GM18499 (cell line): ENCODE measurements at regions not wholly inside any gene's neighbourhood (a gene's known extent, or its start where the extent isn't known, plus 50 kb on each side); places are given as distances from the start of the nearest gene placed in this dataset.

ENCODE experiments used
- ATAC-seq: cut with Tn5 transposase; IDR thresholded peaks from one replicate; pipeline ENCODE4 v1.9.1; 2021; ENCODE audit warnings: moderate number of reproducible peaks; ENCODE audit not compliant: insufficient read depth, unreplicated experiment

GRCh38 chr2:9769171-9770005 is 73.9 kb upstream of the TAF1B start:
- ATAC-seq, result no peak

GRCh38 chr2:9770006-9770307 is 73.3 kb upstream of the TAF1B start:
- ATAC-seq, result no peak

DNA sequence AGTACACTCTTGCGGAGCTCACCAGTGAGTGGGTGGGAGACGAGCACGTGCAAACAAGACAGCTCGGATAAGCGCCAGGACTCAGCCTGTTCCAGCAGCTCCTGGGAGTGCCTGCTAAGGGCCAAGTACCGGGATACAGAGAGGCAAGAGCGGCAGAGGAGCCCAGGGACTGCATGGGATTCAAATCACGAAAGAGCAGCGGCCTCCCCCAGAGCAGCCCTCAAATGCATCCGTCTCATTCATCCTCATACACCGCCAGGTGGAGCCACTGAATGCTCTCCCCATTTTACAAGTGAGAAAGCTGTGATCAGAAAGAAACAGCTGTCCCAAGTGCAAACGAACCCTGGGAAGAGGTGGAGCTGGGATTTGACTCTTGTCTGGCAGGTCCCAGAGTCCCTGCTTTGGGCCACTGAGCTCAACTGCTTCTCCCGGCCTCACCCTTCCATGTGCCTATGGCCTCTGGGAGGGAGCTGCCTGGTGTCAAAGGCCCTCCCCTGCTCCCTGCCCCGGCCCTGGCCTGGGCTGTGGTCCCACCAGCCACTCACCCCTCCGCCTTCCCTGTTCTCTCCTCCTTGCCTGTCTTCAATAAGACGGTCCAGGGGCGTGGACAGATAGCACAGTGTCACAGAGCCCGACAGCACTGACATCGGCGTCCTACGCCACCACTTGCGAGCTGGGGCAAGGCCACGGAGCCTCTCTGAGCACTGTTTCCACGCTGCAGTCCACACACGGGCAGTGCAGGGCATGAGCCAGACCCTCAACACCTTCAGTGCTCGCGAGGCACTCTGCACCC is 72.8 kb upstream of the TAF1B start:
- ATAC-seq, result no peak

DNA sequence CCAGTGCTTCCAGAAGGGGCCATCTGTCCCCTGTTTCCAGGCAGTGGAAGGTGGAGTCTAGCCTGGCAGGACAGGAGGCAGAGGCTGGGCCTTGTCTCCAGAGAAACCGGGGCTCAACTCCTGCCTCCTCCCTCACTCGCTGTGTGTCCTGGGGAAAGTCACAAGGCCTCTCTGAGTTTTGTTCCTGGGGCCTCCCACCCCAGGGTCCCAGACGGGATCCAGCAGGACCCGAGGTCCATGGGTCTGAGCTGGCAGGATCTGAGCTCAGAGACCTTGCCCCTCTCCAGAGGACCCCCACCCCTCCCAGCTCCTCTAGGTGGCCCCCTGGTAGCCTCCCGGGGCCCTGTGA is 72.2 kb upstream of the TAF1B start:
- ATAC-seq, result no peak

DNA sequence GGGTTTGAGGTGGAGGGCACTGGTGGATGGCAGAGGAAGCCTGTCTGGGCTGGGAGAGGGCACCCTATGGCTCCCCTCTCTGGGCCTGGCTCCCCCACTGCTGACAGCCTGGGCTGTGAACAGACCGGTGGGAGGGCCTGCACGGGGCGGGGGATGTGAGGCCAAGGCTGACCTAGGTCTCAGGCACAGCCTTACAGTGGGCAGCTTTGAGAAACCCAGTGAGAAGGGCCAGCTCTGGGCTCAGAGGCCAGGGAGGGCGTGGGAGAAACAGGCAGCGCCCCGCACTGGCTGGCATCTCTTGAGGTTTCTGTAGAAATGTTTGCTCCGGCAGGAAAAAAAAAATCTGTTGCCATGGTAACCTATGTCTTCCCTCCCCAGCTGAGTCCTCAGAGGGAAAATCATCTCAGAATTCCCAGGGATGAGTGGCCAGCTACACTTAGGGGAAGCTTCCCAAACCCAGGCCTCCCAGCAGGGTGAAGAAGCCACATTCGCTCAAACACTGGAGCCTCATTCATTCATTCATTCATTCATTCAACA is 71.7 kb upstream of the TAF1B start:
- ATAC-seq, result no peak

DNA sequence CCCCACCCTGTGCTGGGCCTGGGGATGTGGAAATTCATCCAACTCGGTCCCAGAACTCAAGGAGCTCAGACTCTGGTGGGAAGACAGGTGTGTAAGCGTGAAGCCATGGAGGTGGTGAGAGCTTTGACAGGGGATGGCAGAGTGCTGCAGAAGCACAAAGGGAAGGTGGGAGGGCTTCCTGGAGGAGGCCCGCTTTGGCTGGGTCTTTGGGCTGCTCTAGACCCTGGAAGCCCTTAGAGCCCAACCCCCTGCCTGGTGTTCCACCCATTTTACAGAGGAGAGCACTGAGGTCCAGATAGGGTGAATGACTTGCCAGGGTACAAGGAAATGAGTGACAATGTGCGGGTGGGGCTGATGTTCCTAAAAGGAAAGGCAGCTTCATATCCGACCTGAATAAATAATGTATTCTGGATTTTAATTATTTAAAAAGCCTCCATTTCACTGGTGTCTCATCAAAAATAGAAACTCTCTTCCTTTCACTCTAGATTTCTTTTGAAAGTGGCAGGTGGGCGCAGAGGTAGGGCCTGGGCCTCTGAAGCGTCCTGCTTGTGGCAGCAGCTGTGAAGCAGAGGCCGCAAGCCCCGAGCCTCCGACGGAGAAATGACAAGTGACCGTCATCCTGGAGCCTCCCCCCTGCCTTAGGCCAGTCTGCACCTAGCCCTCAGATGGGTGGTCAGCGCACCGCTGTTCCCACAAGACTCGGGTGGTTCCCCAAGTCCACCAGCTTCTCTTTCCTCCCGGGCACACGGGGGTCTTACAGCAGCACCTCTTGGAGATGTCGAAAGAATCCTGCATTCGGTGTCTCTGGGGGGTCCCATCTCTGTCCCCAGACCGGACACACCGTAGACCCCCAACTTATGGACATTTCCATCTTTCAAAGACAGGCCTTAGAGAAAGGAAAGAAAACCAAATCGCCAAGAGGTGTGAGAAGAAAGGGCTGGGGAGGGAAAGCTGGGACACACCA is 71.0 kb upstream of the TAF1B start:
- ATAC-seq, result no peak

- ATAC-seq, result no peak
Observed at GRCh38 chr2:9772999-9773902, 70.0 kb upstream of the TAF1B start.

- no peak for ATAC-seq
Observed at GRCh38 chr2:9773903-9774239, 69.4 kb upstream of the TAF1B start.

GRCh38 chr2:9774266-9774665 is 69.0 kb upstream of the TAF1B start:
- no peak for ATAC-seq

DNA sequence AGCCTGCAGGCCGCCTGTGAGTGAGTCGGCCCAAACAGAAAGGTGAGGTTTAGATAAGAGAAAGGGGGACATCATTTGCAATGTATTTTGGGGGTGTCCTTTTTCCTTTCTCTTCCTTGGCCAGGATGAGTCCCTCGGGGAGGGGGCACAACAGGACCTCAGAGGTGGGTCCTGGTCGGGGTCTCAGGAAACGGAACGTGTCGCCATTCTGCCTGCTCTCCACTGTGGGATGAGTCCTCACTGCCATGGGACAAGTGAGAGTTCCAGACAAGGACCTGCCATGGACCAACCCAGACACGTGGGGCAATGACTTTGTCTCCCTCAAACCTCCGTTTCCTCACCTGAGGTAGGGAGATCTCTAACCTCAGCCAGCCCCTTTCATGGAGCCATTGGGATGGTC is 67.9 kb upstream of the TAF1B start:
- ATAC-seq, result no peak

DNA sequence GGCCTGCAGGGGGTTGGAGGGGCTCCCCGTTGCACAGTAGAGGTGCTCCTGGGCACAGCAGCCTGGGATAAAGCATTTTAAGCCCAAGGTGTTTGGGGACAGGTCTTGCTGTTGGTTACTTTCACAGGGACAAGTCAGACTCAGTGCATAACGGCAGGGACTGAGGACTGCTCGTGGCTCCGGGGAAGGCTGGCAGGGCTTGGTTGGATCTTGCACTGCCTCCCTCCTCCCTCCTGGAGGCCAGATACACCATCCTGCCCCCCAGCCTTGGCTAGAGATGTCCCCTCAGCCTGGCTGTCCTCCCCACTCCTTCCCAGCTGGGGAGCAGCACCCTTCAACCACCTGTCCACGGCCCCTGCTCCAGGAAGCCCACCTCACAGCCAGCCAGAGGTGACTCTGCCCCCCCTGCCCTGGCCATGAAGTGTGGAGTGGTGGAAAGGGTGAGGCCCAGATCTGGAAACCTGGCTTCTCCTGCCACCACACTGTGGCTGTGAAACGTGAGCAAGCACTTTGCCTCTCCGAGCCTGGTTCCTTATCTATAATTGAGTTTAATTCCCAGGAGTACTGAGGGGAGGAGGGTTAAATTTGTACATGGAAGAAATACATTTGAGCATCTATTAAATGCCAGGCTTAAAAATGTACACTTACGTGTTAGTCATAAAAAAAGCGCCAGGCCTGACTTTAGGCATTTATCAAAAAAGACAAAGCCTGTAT is 67.1 kb upstream of the TAF1B start:
- no peak for ATAC-seq

- ATAC-seq, result no peak
Observed at GRCh38 chr2:9777081-9777480, 66.2 kb upstream of the TAF1B start.

DNA sequence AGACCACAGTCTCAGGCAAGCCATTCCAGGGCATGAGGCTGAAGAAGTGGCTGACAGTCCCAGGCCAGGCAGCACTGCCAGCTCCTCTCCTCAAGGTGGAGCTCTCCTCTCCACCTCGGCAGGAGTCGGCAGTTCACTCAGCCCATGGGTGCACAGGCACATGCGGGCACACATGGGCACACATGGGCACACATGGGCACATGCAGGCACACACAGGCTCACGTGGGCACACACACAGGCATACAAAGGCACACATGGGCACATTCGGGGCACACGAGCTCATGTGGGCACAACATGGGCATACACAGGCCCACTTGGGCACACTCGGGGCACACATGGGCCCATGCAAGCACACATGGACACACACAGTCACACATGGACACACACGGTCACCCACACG is 65.3 kb upstream of the TAF1B start:
- ATAC-seq, result no peak

- ATAC-seq, result no peak
Observed at GRCh38 chr2:9778471-9779316, 64.6 kb upstream of the TAF1B start.

DNA sequence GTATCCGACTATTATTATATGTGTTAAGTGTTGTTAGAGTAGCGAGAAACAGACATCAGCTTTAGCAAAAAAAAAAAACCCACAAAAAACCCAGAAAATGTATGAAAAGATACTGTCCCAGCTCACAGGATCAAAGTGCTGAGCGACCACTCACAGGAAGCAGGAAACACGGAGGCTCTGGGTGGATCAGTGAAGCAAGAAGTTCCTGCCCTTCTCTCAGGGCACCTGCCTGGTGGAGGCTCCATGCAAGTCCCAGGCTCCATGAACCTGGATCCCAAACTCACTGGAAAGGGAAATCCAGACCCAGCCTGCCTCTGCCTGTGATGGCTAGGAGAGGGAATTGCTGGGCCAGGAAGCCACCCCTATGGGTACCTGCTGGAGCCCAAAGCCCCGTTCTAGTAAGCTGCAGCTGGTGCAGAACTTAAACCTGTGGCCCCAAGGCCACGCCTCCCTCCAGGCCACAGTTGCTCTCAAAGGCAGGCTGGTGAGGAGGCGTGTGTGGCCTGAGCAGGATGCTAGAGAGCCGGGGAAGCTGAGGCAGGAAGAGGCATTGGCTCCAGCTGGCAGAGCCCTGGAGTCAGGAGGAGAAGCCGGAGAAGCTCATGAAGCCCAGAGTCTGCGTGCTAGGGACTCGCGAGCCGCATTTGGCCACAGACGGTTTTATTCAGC is 63.5 kb upstream of the TAF1B start:
- no peak for ATAC-seq

GRCh38 chr2:9780368-9781130 is 62.7 kb upstream of the TAF1B start:
- no peak for ATAC-seq

DNA sequence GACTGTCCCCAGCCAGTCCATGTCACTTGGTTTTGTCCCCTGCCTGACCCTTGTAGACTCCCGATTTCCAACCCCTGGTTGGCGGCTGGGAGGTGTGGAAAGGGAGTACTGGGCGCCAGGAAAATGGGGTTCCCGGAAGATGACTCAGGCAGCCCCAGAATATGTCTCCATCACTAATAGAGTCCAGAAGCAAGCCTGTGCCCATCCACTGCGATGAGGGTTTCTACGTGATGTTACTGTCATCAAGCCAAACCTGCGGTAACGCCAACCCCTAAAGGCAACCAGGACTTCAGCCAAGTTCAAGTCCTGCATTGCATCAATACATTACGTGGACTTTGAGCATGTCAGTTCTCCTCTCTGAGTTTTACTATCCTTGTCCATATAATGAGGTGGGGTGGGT is 62.0 kb upstream of the TAF1B start:
- ATAC-seq, result no peak
